HCT116 (cell line): ENCODE measurements at regions not wholly inside any gene's neighbourhood (a gene's known extent, or its start where the extent isn't known, plus 50 kb on each side); places are given as distances from the start of the nearest gene placed in this dataset.

Experiments
- ATAC-seq: fragments of 200-7000 bp; cut with Tn5 transposase; 2 replicates; pipeline ENCODE4 v1.9.1; 2020; ENCODE audit warnings: mild to moderate bottlenecking, moderate library complexity
- BruUV-seq: library from RNA; stranded (reverse); fragments of 400-500 nt; replicated peaks from 2 replicates; lab custom pipeline; 2021; lab: Mats Ljungman, UMichigan
- CTCF ChIA-PET: fragments of 300-600 bp; sonication (Branson Sonifier 250); formaldehyde crosslinking; loops from one replicate; lab custom pipeline; 2021; ENCODE audit warnings: antibody characterized with exemption; lab: Charles Lee
- POLR2A ChIA-PET: fragments of 300-600, 350-600 bp; sonication (Branson Sonifier 250); formaldehyde crosslinking; loops from one replicate; lab custom pipeline; 2021; ENCODE audit warnings: antibody characterized with exemption; lab: Charles Lee
- RAD21 ChIA-PET, 2 experiments: fragments of 300-600 bp; sonication (Branson Sonifier 250); formaldehyde crosslinking; loops; one replicate each; lab custom pipeline; 2023; ENCODE audit warnings: low total read pairs in 2 of 2; ENCODE audit not compliant: uncharacterized antibody in 2 of 2, unreplicated experiment in 2 of 2, low non-redundant PET in 1 of 2; lab: Charles Lee
- DNase-seq: peaks from one replicate; pipeline ENCODE4 v3.0.0-alpha.2; 2010; ENCODE audit warnings: low read depth, low spot score
- H2AFZ ChIP-seq: fragments of 200-600 bp; shearing (Covaris generic), sonication (generic); 2 replicates; pipeline ENCODE4 v1.6.1; 2017; ENCODE audit warnings: low read depth, mixed run types, mixed read lengths, antibody characterized with exemption, low read length; ENCODE audit not compliant: poor library complexity, severe bottlenecking
- H3K27ac ChIP-seq: 2 replicates; pipeline ENCODE4 v1.5.1; 2012; ENCODE audit warnings: low read depth, low read length
- H3K27me3 ChIP-seq: fragments of 200-600 bp; sonication (generic); 2 replicates; pipeline ENCODE4 v1.6.1; 2016; ENCODE audit warnings: mixed run types, low read length, mixed read lengths; ENCODE audit not compliant: insufficient read depth
- H3K36me3 ChIP-seq, 2 experiments: fragments of 200-500 bp in 1 of 2; fragments of 200-600 bp in 1 of 2; sonication (Bioruptor generic) in 1 of 2; sonication (generic) in 1 of 2; 2 replicates each; pipeline versions ENCODE4 v1.5.1 to v1.6.1; 2014 to 2016; ENCODE audit warnings: low read length in 2 of 2, inconsistent platforms in 1 of 2, mixed read lengths in 1 of 2, mixed run types in 1 of 2; ENCODE audit not compliant: insufficient read depth in 2 of 2, control insufficient read depth in 1 of 2
- H3K4me1 ChIP-seq, 2 experiments: fragments of 200-600 bp in 1 of 2; sonication (generic) in 1 of 2; 2 replicates each; pipeline versions ENCODE4 v1.5.1 to v1.6.1; 2012 to 2017; ENCODE audit warnings: low read length in 2 of 2, inconsistent platforms in 1 of 2, mild to moderate bottlenecking in 1 of 2, mixed read lengths in 1 of 2, mixed run types in 1 of 2, moderate library complexity in 1 of 2; ENCODE audit not compliant: insufficient read depth in 2 of 2, control insufficient read depth in 1 of 2
- H3K4me2 ChIP-seq: fragments of 200-600 bp; sonication (generic); 2 replicates; pipeline ENCODE4 v1.6.1; 2017; ENCODE audit warnings: mixed run types, low read length, mixed read lengths
- H3K4me3 ChIP-seq, 2 experiments: fragments of 200-600 bp in 1 of 2; sonication (generic) in 1 of 2; replicated peaks in 1 of 2; 2 replicates each; pipeline ENCODE4 v1.5.1; 2011 to 2016; ENCODE audit warnings: low read length in 2 of 2, control low read depth in 1 of 2, low read depth in 1 of 2, mild to moderate bottlenecking in 1 of 2, mixed read lengths in 1 of 2, mixed run types in 1 of 2
- H3K79me2 ChIP-seq: fragments of 200-600 bp; sonication (generic); 2 replicates; pipeline ENCODE4 v1.6.1; 2017; ENCODE audit warnings: mild to moderate bottlenecking, mixed run types, low read length, moderate library complexity, mixed read lengths; ENCODE audit not compliant: insufficient read depth
- H3K9ac ChIP-seq: fragments of 200-600 bp; sonication (generic); 2 replicates; pipeline ENCODE4 v1.6.1; 2016; ENCODE audit warnings: low read length, mixed read lengths
- H3K9me2 ChIP-seq: fragments of 200-600 bp; sonication (generic), shearing (Covaris generic); 2 replicates; pipeline ENCODE4 v1.6.1; 2017; ENCODE audit warnings: mixed run types, mild to moderate bottlenecking, moderate library complexity; ENCODE audit not compliant: insufficient read depth
- H3K9me3 ChIP-seq, 2 experiments: fragments of 200-500 bp in 1 of 2; fragments of 200-600 bp in 1 of 2; sonication (Bioruptor generic) in 1 of 2; sonication (generic) in 1 of 2; 2 replicates each; pipeline ENCODE4 v1.6.1; 2014 to 2017; ENCODE audit warnings: low read length in 2 of 2, mixed read lengths in 2 of 2, inconsistent platforms in 1 of 2, low read depth in 1 of 2, mild to moderate bottlenecking in 1 of 2, mixed run types in 1 of 2, moderate library complexity in 1 of 2; ENCODE audit not compliant: control insufficient read depth in 1 of 2, insufficient read depth in 1 of 2
- H4K20me1 ChIP-seq: fragments of 200-600 bp; sonication (generic), shearing (Covaris generic); 2 replicates; pipeline ENCODE4 v1.6.1; 2017; ENCODE audit warnings: mixed run types, mild to moderate bottlenecking, moderate library complexity; ENCODE audit not compliant: insufficient read depth
- CBX3 ChIP-seq: IDR thresholded peaks from 2 replicates; pipeline ENCODE4 v1.6.1; 2012; ENCODE audit warnings: low read depth
- CEBPB ChIP-seq: IDR thresholded peaks from 2 replicates; pipeline ENCODE4 v1.6.1; 2012; ENCODE audit warnings: low read depth
- EGR1 ChIP-seq: IDR thresholded peaks from 2 replicates; pipeline ENCODE4 v1.6.1; 2012; ENCODE audit warnings: low read depth
- EZH2phosphoT487 ChIP-seq: fragments of 200-600 bp; IDR thresholded peaks from 2 replicates; pipeline ENCODE4 v1.6.1; 2018; ENCODE audit warnings: antibody characterized with exemption, borderline replicate concordance
- JUND ChIP-seq: IDR thresholded peaks from 2 replicates; pipeline ENCODE4 v1.6.1; 2012
- SIN3A ChIP-seq: IDR thresholded peaks from 2 replicates; pipeline ENCODE4 v1.6.1; 2012; ENCODE audit warnings: low read depth
- SRF ChIP-seq: IDR thresholded peaks from 2 replicates; pipeline ENCODE4 v1.6.1; 2012; ENCODE audit warnings: low read depth
- ZFX ChIP-seq: fragments of 450-650 bp; IDR thresholded peaks from 2 replicates; pipeline ENCODE4 v1.6.1; 2017
- ZNF274 ChIP-seq: fragments of 200-500 bp; sonication (Bioruptor generic); IDR thresholded peaks from 2 replicates; pipeline ENCODE4 v1.6.1; 2014; ENCODE audit warnings: mild to moderate bottlenecking, low read depth, low read length, inconsistent platforms
- intact Hi-C: fragments of 100-400 bp; cut with micrococcal nuclease; formaldehyde crosslinking; loops from 2 replicates; pipeline ENCODE4 v1.10.0; 2022
- TF ChIP-seq, protein P1 (sequence below): IDR thresholded peaks from 2 replicates; pipeline ENCODE4 v1.6.1; 2012
- TF ChIP-seq, protein P2 (sequence below), 3 experiments: fragments of 200-600 bp in 1 of 3; sonication (generic) in 1 of 3; IDR thresholded peaks in 2 of 3; conservative IDR thresholded peaks in 1 of 3; 2 replicates each; pipeline ENCODE4 v1.5.1; 2012 to 2017; ENCODE audit warnings: low read depth in 2 of 3, low read length in 2 of 3, antibody characterized with exemption in 1 of 3, borderline replicate concordance in 1 of 3, control low read depth in 1 of 3, mild to moderate bottlenecking in 1 of 3, mixed read lengths in 1 of 3, mixed run types in 1 of 3, moderate library complexity in 1 of 3; ENCODE audit not compliant: insufficient read depth in 1 of 3
- TF ChIP-seq, protein P3 (sequence below): IDR thresholded peaks from 2 replicates; pipeline ENCODE4 v1.6.1; 2012

DNA sequence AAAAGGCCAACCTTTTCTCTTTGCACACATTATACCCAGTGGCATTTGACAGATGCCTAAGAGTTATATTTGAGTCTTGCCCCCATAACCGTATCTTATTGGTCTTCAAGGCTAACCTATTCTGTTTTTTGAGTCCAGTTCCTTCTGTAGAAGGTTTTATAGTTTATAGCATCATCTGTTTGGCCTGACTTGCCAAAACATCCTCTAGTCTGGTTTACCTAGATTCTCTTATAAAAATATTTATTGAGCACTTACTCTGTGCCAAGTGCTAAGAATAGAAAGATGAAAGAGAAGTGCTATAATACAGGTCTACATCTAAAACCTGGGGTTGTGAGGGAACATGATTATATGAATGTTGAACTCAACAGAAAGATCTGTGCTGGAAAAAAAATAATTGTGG is 55.9 kb upstream of the PIP4K2A start:
- ChIA-PET POLR2A (no interaction called here), RAD21 (no interaction called here), CTCF (no interaction called here)
- no peak for TF ChIP-seq SRF
- TF ChIP-seq, protein P1, sequence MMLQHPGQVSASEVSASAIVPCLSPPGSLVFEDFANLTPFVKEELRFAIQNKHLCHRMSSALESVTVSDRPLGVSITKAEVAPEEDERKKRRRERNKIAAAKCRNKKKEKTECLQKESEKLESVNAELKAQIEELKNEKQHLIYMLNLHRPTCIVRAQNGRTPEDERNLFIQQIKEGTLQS = no peak
- TF ChIP-seq CBX3 = no peak
- TF ChIP-seq, protein P2, sequence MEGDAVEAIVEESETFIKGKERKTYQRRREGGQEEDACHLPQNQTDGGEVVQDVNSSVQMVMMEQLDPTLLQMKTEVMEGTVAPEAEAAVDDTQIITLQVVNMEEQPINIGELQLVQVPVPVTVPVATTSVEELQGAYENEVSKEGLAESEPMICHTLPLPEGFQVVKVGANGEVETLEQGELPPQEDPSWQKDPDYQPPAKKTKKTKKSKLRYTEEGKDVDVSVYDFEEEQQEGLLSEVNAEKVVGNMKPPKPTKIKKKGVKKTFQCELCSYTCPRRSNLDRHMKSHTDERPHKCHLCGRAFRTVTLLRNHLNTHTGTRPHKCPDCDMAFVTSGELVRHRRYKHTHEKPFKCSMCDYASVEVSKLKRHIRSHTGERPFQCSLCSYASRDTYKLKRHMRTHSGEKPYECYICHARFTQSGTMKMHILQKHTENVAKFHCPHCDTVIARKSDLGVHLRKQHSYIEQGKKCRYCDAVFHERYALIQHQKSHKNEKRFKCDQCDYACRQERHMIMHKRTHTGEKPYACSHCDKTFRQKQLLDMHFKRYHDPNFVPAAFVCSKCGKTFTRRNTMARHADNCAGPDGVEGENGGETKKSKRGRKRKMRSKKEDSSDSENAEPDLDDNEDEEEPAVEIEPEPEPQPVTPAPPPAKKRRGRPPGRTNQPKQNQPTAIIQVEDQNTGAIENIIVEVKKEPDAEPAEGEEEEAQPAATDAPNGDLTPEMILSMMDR (IDR thresholded peaks at IDR 0.05 in 2 of 3, conservative IDR thresholded peaks at IDR 0.05 in 1 of 3; ENCODE audit: borderline replicate concordance in 1 of 3, insufficient read depth in 1 of 3, low read depth in 2 of 3, low read length in 2 of 3) = no peak
- no peak for TF ChIP-seq ZFX
- no peak for TF ChIP-seq EZH2phosphoT487
- TF ChIP-seq SIN3A = no peak
- no peak for TF ChIP-seq ZNF274
- TF ChIP-seq JUND = no peak
- Histone ChIP-seq H3K79me2 (no peaks in the 10 kb centered on the region), H3K4me1 (no peaks in the 10 kb centered on the region), H4K20me1 (no peaks in the 10 kb centered on the region), H3K4me2 (no peak overlapping the region), H3K9me3 (no peaks in the 10 kb centered on the region), H3K27me3 (no peaks in the 10 kb centered on the region), H2AFZ (no peak overlapping the region), H3K4me3 (no peak overlapping the region), H3K36me3 (no peaks in the 10 kb centered on the region), H3K9me2 (no peaks in the 10 kb centered on the region), H3K9ac (no peak overlapping the region), H3K27ac (no peak overlapping the region)
- no peak for ATAC-seq
- DNase-seq = no peak
- intact Hi-C loops = no loop called here
- BruUV-seq = no TSS peak

DNA sequence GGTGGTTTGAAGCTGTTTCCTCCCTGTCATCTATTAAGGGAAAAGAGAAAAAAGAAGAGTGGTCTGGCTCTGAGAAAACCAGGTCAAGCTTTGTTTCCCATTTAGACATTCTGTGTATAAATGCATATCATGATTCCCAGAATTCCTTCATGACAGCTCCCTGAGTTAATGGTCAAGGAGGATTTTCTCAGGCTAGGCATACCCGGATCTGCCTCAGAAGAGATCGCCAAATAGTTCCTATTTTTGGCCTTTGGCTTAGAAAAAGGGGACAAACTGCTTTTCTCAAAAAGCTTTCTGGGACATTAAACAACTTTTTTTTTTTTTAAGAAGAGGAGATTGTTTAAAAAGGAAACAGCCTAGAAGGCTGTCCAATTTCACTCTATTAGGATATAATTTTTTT is 53.5 kb upstream of the PIP4K2A start:
- Histone ChIP-seq H3K79me2 (no peaks in the 10 kb centered on the region), H3K9me3 (no peaks in the 10 kb centered on the region), H4K20me1 (no peaks in the 10 kb centered on the region), H3K27ac (no peak overlapping the region), H3K27me3 (no peaks in the 10 kb centered on the region), H3K9me2 (no peaks in the 10 kb centered on the region), H3K9ac (no peak overlapping the region), H3K4me3 (no peak overlapping the region), H2AFZ (no peak overlapping the region), H3K36me3 (no peaks in the 10 kb centered on the region), H3K4me2 (no peak overlapping the region), H3K4me1 (no peaks in the 10 kb centered on the region)
- intact Hi-C loops = no loop called here
- no peak for TF ChIP-seq EGR1
- TF ChIP-seq ZNF274 = no peak
- TF ChIP-seq, protein P1 = no peak
- TF ChIP-seq, protein P3, sequence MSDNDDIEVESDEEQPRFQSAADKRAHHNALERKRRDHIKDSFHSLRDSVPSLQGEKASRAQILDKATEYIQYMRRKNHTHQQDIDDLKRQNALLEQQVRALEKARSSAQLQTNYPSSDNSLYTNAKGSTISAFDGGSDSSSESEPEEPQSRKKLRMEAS = no peak
- no peak for TF ChIP-seq CEBPB
- no TSS peak for BruUV-seq
- ATAC-seq = no peak
- DNase-seq = no peak
- RAD21 ChIA-PET = no interaction called here
- POLR2A ChIA-PET = no interaction called here
- CTCF ChIA-PET = no interaction called here
